8988T (cell line): ENCODE measurements at regions not wholly inside any gene's neighbourhood (a gene's known extent, or its start where the extent isn't known, plus 50 kb on each side); places are given as distances from the start of the nearest gene placed in this dataset.
"Not testable (repeated sequence)": the region's sequence is repeated elsewhere in the genome, so short reads cannot be mapped to it uniquely, and the experiment has no call there.

Experiments
- DNase-seq: peaks from one replicate; pipeline ENCODE4 v3.0.0; 2011

DNA sequence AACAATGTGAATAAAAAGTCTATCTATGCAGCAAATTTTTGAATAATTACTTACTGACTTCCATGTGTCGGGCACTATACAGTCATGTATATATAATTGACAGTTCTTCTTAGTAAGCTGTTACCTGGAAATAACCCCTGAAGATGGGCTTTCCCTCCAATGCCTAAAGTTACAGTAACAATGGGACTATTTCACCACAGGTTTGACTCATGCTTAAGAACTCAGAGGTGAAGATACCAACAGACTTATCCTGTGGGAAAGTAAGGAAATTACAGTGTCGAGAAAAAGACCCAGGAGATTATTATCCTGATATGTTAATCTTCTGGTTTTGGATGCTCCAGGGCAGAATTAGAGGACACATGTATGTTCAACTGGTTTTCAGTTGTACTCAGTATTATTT, 601.5 kb upstream of the SOX9 start:
- DNase-seq: no peak

DNA sequence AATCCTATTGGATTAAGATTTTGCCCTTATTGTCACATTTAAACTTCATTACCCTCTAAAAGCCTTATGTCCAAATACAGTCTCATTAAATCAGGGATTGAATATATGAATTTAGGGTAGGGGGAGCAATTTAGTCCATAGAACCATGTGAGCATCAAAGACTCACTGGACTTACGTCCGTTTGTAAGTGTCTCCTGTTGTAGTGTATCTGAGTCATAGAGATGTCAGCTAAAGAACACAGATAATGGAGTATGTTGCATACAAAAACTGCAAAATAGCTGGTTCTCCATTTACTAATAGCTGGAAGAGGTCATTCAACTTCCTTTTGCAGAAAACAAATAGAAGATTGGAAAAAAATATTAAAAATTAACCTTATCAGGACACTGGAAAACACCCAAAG, 599.1 kb upstream of the SOX9 start:
- no peak for DNase-seq

DNA sequence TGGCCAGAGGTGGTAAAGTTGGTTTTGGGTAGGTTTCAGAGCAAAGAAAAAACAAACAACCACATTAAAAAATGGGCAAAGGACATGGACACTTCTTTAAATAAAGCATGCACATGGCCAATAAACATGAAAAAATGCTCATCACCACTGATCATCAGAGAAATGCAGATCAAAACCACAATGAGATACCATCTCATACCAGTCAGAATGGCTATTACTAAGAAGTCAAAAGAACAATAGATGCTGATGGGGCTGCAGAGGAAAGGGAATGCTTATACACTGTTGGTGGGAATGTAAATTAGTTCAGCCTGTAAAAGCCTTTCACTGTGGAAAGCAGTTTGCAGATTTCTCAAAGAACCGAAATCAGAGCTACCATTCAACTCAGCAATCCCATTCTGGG, 598.4 kb upstream of the SOX9 start:
- no peak for DNase-seq

DNA sequence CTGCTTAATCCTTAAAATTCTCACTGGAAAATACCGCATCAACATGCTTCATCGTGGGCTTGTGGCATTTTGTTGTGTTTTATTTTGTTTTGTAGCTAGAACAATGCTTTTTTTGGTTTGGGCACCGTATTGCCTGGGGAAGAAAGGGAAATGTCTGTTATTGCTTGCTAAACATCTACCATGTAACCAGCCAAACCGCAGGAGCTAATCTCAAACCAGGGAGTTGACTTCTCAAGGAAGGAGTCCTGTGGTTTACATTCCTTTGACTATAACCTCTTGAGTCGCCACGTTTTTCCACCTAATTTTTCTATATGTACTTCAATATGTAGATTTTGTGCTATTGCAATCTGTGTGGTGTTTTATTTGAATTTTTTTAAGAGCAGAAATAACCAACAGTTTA, 593.5 kb upstream of the SOX9 start:
- no peak for DNase-seq

DNA sequence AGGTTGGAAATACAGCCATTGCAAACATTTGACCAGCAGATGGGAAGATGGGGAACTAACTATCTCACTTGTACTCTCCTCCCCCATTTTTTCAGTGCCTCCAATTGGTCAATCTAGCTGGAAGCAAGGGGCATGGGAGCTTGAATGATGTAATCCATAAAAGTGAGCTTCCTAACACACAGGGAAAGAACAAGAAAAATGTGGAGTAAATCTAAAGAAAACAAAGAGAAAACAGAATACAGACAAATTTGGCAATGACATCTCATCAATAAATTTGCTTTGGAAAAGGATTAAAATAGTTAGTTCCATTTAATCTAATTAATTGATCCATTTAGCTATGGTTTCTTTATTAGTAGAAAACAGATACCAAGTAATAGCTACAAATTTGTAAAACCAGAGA, 592.6 kb upstream of the SOX9 start:
- DNase-seq: no peak

DNA sequence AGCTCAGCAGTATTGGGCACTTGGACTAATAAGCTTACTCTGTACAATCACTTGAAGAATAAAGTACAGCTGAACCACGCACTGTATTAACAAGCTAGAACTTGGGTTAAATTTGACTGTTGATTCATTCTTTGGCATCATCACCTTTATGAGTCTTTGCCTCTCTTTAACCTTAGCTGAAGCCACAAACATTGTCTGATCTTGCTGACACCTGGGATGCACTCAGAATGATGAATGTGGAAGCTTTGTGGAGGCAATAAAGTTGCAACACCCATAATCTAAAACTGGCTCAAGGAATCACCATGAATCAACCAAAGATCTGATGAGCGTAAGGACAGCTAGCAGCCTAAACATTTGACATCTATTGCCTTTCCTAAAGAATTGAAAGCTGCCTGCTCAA, 590.6 kb upstream of the SOX9 start:
- no peak for DNase-seq

DNA sequence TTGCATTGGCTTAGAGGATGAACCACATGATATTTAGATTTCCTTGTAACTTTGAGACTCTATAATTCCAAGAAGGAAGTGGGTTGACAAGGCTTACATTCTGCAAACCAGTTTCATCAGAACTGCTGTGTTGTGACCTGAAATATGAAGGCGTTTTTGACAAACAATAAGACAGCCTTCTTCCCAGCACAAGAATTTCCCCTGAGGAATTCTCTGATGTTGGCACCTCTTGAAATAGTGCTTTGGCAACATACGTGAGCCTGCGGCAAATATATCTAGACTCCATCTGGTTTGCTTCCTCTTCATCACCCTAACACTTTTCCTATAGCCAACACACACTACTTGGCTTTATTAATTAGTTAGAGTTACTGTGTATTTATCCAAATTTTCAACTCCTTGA, 585.5 kb upstream of the SOX9 start:
- no peak for DNase-seq

DNA sequence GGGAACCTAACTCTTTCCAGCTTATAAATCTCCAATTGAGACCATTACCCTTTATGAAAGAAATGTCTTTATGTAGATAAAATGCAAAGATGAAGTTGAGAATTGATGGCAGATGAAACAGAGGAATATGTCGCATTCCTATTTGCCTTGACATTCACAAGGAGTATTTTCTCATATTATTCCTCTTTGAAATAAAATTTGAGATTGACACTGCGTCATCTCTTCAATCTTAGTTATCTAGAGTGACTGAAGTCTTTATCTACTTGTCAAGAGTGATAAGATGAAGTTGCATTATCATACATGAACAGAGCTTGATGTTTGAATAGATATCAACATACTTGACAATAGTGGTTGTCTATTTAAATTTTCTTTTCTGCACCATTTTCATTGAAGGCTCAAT, 574.4 kb upstream of the SOX9 start:
- DNase-seq: no peak

DNA sequence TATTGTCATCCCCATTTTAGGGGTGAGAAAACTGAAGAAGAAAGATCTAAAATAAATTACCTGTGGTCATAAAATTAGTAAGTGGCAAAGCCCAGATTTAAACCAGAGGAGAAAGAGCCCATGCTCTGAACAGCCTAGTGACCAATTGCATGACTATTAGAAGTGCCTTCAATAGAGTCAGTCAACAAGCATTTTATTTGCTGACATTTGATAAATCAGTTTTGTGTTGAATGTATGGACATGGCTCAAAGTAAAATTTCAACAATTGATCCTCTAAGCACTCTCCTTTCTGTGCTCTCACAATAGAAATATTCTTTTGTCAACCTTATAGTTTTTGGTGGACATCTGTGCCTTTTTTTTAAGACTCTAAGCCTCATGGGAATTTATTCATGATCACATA, 572.9 kb upstream of the SOX9 start:
- no peak for DNase-seq

DNA sequence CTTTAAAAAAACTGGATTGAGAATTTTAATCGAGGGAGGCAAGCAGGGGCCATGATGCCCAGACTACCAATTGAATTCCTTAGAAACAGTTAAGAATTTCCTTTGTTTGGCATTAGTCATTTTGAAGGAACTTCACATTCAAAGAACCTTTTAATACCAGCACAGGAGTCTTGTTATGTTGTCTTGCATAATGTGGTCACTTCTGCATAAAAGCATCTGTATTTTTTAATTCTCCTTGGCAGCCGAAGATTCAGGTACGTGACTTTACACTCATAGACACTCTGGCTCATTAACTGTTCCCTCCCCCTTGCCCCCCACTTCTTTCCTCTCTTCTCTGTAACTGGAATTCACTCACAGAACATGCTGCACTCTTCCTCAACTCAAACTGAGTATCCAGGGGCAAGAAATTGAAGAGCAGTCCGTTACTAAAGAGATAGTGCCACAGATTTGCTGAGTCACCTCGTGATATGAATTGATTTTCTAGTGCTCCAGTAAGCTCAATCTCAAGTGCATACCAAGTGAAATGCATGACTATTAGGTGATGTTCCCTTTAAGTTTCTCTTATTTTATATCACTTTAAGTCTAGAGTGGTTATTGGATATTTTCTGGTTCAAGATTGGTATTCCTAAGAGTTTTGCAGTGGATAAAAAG, 572.2 kb upstream of the SOX9 start:
- no peak for DNase-seq

DNA sequence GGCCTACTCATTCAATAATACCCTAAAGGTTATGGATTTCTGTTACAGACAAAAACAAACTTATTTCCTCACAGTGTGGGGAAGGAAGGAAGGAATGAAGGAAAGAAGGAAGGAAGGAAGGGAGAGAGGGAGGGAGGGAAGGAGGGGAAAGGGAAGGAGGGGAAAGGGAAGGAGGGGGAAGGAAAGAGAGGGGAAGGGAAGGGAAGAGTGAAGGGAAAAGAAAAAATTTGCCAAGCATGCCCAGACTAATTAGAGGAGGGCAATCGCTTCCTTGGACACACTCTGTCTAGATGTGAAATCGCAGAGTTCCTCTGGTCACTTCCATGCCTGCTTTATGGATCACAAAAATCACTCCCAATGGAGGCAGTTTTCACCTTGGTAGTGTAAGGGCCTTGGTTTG, 570.1 kb upstream of the SOX9 start:
- no peak for DNase-seq

DNA sequence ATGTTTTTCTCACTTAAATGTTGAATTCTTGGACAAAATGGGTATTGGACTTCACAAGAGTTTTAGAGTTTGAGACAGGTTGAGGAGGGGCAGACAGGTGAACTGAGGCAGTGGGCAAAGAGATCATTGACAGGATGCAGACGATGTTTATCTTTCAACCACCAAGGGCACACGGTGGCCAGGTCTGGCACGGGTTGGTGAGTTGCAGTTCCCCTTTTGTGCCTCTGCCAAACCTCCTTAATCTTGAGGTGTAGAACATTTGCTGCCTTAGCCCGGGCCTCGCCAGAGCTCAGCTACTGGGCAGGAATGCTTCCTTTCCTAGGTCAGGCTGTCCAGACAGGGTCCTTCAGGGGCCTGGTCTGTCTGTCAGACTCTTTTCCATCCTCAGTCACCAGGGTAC, 567.4 kb upstream of the SOX9 start:
- no peak for DNase-seq

DNA sequence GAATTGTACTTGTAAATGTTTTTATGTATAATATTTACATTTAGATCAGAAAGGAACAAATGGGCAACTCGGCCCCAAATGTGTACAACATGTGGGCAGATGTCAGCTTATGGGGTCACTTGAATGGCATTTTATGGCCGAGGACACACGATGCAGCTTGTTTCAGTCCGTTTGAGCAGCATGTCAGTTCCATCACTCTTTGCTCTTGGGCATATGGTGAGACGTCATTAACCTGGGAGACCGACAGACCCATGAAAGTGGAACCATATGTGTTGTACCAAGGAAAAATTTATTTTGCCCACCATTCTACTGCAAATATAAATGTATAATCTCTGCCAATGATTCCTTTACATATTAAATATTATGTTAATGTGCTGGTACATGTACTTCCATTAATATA, 561.9 kb upstream of the SOX9 start:
- DNase-seq: no peak

DNA sequence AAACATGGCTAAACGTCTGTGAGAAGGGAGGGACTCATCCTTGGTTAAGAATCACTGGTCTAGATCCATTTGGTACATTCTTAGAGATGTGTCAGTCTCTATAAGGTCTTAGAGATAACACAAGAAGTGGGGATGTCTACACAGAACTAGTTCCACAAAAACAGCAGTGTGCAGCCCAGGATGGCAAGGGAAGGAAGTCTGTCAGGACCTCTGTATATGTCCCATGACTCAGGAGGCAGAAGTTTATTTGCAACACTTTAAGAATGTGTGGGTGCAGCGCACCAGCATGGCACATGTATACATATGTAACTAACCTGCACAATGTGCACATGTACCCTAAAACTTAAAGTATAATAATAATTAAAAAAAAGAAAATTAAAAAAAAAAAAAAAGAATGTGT, 548.5 kb upstream of the SOX9 start:
- no peak for DNase-seq

DNA sequence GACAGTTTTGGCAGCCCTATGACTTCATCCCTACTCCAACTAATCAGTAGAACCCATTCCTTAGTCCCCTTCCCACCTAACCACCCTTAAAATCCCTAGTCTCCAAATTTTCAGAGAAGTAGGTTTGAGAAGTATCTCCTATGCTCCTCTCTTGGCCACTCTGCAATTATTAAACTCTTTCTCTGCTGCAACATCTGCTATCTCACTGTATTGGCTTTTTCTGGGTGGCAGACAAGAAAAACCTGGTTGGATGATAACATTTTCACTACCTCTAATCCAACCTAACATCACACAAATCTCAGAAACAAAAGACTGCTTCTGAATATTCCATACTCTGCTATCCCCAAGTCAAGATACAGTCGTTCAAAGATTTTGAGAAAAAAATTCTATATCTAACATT, 542.4 kb upstream of the SOX9 start:
- no peak for DNase-seq

DNA sequence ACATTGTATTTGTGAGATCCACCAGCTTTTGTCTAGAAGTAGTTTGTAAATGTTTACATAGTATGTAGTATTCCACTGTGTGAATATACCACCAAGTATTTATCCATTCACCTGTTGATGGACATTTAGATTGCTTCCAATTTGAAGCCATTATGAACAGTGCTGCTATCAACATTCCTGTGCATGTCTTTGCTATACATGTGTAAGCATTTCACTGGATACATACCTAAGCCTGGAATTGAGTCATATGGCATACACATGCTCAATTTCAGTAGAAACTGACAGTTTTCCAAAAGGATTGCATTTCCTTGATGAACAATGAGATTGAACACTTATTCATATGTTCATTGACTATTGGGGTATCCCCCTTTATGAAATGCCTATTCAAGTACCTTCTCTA, 540.6 kb upstream of the SOX9 start:
- no peak for DNase-seq

DNA sequence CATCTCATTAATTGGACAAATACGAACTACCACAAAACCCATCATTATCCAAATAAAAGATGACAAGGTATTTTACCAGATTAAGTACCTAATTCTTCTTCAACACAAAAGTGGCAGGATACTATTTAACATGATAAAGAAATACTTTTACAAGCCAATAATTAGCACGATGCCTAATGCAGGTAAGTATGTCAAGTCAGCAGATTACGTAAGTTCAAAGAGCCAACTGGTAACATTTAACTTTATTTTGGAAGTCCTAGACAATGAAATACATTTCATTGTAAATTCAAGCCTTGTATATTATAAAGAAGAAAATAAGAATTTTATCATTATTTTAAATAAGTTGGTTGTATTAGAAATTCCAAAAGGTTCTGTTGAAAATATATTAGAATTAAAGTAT, 535.3 kb upstream of the SOX9 start:
- no peak for DNase-seq

DNA sequence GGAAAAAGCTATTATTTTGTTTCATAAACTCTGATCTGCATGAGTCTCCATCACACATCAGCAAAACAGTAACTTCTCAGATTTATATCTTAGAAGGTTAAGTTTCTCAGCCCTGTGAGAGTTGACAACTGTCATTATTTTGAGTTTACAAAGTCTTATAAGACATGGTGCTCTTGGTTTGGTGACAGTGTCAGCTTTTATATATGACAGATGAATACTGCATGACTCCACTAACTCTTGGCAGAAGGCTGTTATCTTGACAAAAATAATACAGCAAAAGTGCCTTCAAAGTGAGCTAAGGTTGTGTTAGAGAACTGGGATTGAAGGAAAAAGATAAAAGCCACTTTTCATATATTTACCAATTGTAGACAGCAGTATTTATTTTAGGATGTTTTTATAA, 528.4 kb upstream of the SOX9 start:
- no peak for DNase-seq

DNA sequence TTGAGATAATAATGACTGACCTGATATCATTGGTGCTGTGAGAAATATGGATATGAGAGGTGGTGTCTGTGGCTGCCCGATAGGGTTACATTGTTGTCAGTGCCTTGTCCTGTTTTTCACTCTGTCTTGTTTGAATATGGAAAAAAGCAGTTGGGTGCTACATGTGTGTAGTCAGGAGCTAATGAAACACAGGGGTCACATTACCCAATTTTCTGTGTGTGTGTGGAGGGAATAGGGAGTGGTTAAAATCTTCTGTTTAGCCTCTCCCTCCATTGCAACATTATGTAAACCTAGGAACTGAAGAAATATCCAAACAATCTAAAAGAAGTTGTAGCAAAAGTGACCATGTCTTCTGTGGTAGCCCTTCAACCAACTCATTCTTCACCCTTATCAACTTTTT, 527.7 kb upstream of the SOX9 start:
- DNase-seq: no peak

DNA sequence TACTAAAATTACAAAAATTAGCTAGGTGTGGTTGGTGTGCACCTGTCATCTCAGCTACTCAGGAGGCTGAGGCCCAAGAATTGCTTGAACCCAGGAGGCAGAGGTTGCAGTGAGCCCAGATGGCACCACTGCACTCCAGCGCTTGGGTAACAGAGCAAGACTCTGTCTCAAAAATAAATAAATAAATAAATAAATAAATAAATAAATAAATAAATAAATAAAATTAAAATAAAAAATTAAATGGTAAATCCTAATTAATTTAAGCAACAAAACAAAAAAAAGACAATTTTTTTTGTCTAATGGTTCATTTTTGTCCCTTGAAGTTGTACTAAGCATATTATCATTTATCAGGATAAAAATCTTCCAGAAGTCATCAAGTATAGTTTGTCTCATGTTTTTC, 521.2 kb upstream of the SOX9 start:
- DNase-seq: not testable (repeated sequence)

DNA sequence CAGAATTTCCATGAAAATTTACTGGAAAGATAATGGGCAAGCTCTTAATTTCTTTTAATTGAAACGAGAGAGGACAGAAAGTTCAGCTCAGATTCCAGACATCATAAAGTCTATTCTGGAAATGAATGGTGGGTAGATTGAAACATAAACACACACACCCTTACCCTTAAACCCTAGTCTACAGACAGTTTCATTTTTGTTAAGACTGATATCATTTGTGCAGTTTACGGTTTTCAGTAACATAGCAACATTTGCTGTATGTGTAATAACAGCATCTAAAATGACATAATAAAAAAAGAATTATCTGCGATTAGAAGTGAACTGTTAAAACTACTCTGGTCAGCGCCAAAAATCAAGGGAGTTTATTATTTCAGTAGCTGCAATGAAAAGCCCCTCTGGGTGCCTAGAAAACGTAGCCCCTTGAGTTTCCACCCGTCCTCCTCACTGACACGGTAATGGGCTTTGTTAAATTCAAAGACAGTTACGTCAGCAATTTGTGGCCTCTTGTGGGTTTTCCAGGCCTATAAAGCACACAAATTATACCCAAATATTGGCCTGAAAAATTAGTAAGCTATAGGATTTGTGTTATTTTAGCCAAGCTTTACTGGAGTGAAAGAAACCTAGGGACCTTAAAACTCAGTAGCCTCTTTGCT, 520.6 kb upstream of the SOX9 start:
- DNase-seq: no peak

DNA sequence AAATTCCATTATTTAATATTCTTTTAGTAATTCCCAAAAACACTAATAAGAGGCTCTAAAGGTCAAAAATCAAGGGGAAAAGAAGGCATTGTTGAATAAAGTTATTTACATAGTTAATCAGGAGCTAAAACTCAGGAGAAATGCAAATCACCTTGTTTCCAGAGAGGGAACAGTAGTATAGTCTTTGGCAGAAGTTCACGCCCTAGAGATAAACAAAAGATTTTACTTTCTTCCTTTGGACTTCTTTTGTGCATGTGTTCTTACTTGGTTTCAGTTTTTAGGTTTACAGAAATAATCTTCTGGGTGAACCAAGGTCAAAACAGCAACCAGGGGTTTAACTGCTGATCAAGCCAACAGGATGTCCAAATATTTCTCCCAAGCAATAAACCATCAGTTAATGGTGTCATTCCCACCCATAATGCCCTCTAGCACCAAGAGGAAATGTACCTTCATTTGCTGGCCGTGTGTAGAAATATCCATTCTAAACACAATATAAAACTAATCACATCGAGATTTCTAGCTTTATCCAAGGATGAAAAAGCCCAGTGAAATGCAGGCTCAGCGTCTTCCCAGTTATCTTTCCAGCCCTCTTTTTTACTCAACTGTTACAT, 518.8 kb upstream of the SOX9 start:
- DNase-seq: no peak

DNA sequence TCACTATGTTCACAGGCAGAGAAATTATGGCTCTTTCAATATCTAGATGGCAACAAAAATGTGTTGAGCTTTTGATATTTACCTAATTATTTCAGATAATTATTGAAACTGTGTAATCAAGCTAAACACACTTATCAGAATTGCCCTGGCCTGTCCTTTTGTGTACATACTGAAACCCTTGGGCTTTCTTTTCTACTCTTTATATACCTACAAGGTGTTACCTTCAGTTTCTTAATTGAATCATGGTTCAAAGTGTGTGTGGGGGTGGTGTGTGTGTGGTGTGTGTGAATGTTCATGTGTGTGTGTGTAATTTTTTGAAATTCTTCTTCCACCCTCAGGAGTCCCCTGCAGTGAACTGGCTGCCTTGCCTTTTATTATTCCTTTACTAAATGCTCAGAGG, 506.8 kb upstream of the SOX9 start:
- DNase-seq: no peak

DNA sequence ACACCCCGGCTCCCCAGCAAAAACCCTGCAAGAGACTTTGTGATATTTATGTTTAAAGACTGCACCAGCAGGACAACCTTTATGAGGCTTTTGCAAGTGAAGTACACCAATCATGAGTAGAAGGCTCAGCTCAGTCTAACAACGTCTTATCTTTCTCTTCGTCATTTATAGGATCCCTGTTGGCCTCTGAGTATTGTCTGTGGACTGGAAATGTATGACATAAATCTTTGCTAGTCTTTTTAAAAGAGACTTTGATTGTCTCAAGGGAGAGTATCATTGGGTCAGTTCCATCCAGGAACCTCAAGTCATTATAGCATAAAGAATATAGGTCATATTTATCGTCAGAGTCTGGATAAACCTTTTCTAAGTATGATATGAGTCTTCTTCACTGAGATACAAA, 505.0 kb upstream of the SOX9 start:
- no peak for DNase-seq

DNA sequence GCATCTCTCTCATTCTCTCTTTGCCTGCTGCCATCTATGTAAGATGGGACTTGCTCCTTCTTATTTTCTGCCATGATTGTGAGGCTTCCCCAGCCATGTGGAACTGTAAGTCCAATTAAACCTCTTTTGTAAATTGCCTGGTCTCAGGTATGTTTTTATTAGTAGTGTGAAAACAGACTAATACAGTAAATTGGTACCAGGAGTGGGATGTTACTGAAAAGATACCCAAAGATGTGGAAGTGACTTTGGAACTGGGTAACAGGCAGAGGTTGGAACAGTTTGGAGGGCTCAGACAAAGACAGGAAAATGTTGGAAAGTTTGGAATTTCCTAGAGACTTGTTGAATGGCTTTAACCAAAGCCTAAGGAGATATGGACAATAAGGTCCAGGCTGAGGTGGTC, 503.1 kb upstream of the SOX9 start:
- not testable (repeated sequence) for DNase-seq
